CD8-positive, alpha-beta memory T cell (primary cell): ENCODE measurements at regions not wholly inside any gene's neighbourhood (a gene's known extent, or its start where the extent isn't known, plus 50 kb on each side); places are given as distances from the start of the nearest gene placed in this dataset.

Source experiments
- CTCF ChIA-PET: fragments of 350-600 bp; sonication (Branson Sonifier 250); formaldehyde crosslinking; loops from one replicate; lab custom pipeline; 2021; ENCODE audit warnings: antibody characterized with exemption; lab: Charles Lee
- POLR2A ChIA-PET: fragments of 350-600 bp; sonication (Branson Sonifier 250); formaldehyde crosslinking; loops from one replicate; lab custom pipeline; 2021; ENCODE audit warnings: antibody characterized with exemption; lab: Charles Lee
- DNase-seq, 5 donors: peaks; one replicate each; pipeline versions ENCODE4 v3.0.0 to v3.0.0-alpha.2; 2020 to 2022; ENCODE audit warnings: mixed read lengths in 1 of 5
- H3K27ac ChIP-seq: one replicate; pipeline ENCODE4 v1.7.0; 2013; ENCODE audit warnings: low read depth, mild to moderate bottlenecking, low read length, moderate library complexity
- H3K27me3 ChIP-seq: 2 replicates; pipeline ENCODE4 v1.7.0; 2013; ENCODE audit warnings: low read length, mild to moderate bottlenecking; ENCODE audit not compliant: insufficient read depth, poor library complexity, severe bottlenecking
- H3K36me3 ChIP-seq: 2 replicates; pipeline ENCODE4 v1.7.0; 2013; ENCODE audit warnings: mild to moderate bottlenecking, low read length, moderate library complexity; ENCODE audit not compliant: insufficient read depth
- H3K4me1 ChIP-seq: 2 replicates; pipeline ENCODE4 v1.7.0; 2013; ENCODE audit warnings: mild to moderate bottlenecking, low read length, moderate library complexity; ENCODE audit not compliant: insufficient read depth
- H3K4me3 ChIP-seq: 2 replicates; pipeline ENCODE4 v1.7.0; 2013; ENCODE audit warnings: mild to moderate bottlenecking, low read length
- H3K9me3 ChIP-seq: 2 replicates; pipeline ENCODE4 v1.7.0; 2013; ENCODE audit warnings: mild to moderate bottlenecking, low read length
- H3K27ac Mint-ChIP-seq, 8 donors: one replicate each; pipeline ENCODE4 v1.8.0; 2020 to 2021; ENCODE audit warnings: mixed read lengths in 8 of 8, mild to moderate bottlenecking in 6 of 8, inconsistent platforms in 3 of 8, moderate library complexity in 3 of 8
- H3K27me3 Mint-ChIP-seq, 2 donors: one replicate each; pipeline ENCODE4 v1.8.0; 2020 to 2021; ENCODE audit warnings: mixed read lengths in 2 of 2, mild to moderate bottlenecking in 1 of 2, moderate library complexity in 1 of 2
- H3K36me3 Mint-ChIP-seq, 3 donors: one replicate each; pipeline ENCODE4 v1.8.0; 2020 to 2021; ENCODE audit warnings: mixed read lengths in 3 of 3, inconsistent platforms in 1 of 3, mild to moderate bottlenecking in 1 of 3
- H3K4me1 Mint-ChIP-seq, 3 donors: one replicate each; pipeline ENCODE4 v1.8.0; 2020 to 2021; ENCODE audit warnings: mixed read lengths in 3 of 3, inconsistent platforms in 1 of 3, mild to moderate bottlenecking in 1 of 3
- H3K4me3 Mint-ChIP-seq, 7 donors: one replicate each; pipeline ENCODE4 v1.8.0; 2020 to 2021; ENCODE audit warnings: mixed read lengths in 7 of 7, mild to moderate bottlenecking in 6 of 7, moderate library complexity in 4 of 7, inconsistent platforms in 2 of 7
- H3K9me3 Mint-ChIP-seq, 5 donors: one replicate each; pipeline ENCODE4 v1.8.0; 2020 to 2022; ENCODE audit warnings: mixed read lengths in 5 of 5, mild to moderate bottlenecking in 3 of 5, moderate library complexity in 2 of 5, inconsistent platforms in 1 of 5

- H3K4me1 Mint-ChIP-seq, result no peaks in the 10 kb centered on the region
- Histone ChIP-seq H3K4me1 (no peaks in the 10 kb centered on the region), H3K4me3 (no peak overlapping the region), H3K36me3 (no peaks in the 10 kb centered on the region), H3K27ac (no peak overlapping the region), H3K27me3 (no peaks in the 10 kb centered on the region), H3K9me3 (no peaks in the 10 kb centered on the region)
- H3K27me3 Mint-ChIP-seq, result no peaks in the 10 kb centered on the region
- no peak overlapping the region for H3K4me3 Mint-ChIP-seq
- POLR2A ChIA-PET, result no interaction called here
- H3K27ac Mint-ChIP-seq, result no peak overlapping the region
- H3K36me3 Mint-ChIP-seq, result no peaks in the 10 kb centered on the region
- no peak for DNase-seq
- CTCF ChIA-PET, result no interaction called here
- peaks cover 0 to 14% (median 2%) of the 10 kb centered on the region in 5 donors for H3K9me3 Mint-ChIP-seq
Measured at GRCh38 chr2:149824136-149824535, 236.6 kb upstream of the MMADHC start.

- Histone ChIP-seq H3K4me1 (no peaks in the 10 kb centered on the region), H3K4me3 (no peak overlapping the region), H3K36me3 (no peaks in the 10 kb centered on the region), H3K27ac (no peak overlapping the region), H3K27me3 (no peaks in the 10 kb centered on the region), H3K9me3 (no peaks in the 10 kb centered on the region)
- Mint-ChIP-seq H3K9me3 (peaks cover 0 to 8% (median 2%) of the 10 kb centered on the region in 5 donors), H3K27ac (no peak overlapping the region), H3K36me3 (no peaks in the 10 kb centered on the region), H3K27me3 (no peaks in the 10 kb centered on the region), H3K4me1 (no peaks in the 10 kb centered on the region), H3K4me3 (no peak overlapping the region)
- ChIA-PET POLR2A (no interaction called here), CTCF (no interaction called here)
- no peak for DNase-seq
Measured at GRCh38 chr2:149819356-149819957, 231.9 kb upstream of the MMADHC start.

- no peaks in the 10 kb centered on the region for H3K36me3 Mint-ChIP-seq
- no peaks in the 10 kb centered on the region for H3K4me1 Mint-ChIP-seq
- Histone ChIP-seq H3K27me3 (no peaks in the 10 kb centered on the region), H3K4me3 (no peak overlapping the region), H3K36me3 (no peaks in the 10 kb centered on the region), H3K9me3 (no peaks in the 10 kb centered on the region), H3K27ac (no peak overlapping the region), H3K4me1 (no peaks in the 10 kb centered on the region)
- no peak overlapping the region for H3K4me3 Mint-ChIP-seq
- H3K27me3 Mint-ChIP-seq, result no peaks in the 10 kb centered on the region
- CTCF ChIA-PET, result no interaction called here
- DNase-seq, result no peak
- H3K27ac Mint-ChIP-seq, result no peak overlapping the region
- peaks cover 0 to 4% (median 3%) of the 10 kb centered on the region in 5 donors for H3K9me3 Mint-ChIP-seq
- POLR2A ChIA-PET, result no interaction called here
Measured at GRCh38 chr2:149816756-149817551, 229.4 kb upstream of the MMADHC start.

DNA sequence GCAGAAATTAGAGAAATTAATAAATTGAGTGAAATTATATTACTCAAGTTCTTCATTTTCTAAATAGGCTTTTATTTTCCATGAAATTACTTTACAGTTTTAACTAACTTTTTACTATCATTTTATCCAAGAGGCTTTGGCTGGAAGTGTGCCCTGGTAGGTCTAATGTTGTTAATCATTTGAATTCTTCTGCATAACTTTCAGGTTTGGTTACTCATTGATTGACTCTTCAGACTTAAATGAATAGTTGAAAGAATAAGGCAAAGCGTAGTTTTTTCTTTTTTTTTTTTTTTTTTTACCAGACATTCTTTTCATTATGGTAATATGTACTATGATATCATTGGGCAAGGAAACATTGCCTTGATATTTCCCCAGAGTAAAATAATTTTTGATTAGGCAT, 228.4 kb upstream of the MMADHC start:
- CTCF ChIA-PET, result no interaction called here
- Histone ChIP-seq H3K4me3 (no peak overlapping the region), H3K27me3 (no peaks in the 10 kb centered on the region), H3K4me1 (no peaks in the 10 kb centered on the region), H3K9me3 (no peaks in the 10 kb centered on the region), H3K27ac (no peak overlapping the region), H3K36me3 (no peaks in the 10 kb centered on the region)
- DNase-seq, result no peak
- Mint-ChIP-seq H3K4me1 (no peaks in the 10 kb centered on the region), H3K27ac (no peak overlapping the region), H3K27me3 (no peaks in the 10 kb centered on the region), H3K36me3 (no peaks in the 10 kb centered on the region), H3K4me3 (no peak overlapping the region), H3K9me3 (peaks cover 0 to 4% (median 2%) of the 10 kb centered on the region in 5 donors)
- POLR2A ChIA-PET, result no interaction called here

DNA sequence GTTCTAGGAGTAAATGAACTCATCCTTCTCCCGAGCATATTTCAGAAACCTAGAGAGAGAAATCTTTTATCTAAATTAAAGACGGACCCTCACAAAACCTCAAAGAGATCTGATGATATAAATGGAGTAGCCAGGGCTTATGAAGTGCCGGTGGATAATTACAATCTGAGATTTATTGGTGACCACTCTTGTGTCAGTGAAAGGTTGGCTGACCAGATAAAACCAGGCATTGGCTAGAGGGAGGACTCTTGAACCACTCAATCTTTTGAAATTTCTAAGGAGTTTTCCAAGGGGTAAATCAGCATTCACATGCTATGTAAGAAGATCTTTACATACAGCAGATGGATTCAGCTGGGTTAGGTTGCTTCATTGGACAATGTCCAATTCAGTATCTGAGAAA, 227.3 kb upstream of the MMADHC start:
- Histone ChIP-seq H3K9me3 (no peaks in the 10 kb centered on the region), H3K27me3 (no peaks in the 10 kb centered on the region), H3K4me1 (no peaks in the 10 kb centered on the region), H3K36me3 (no peaks in the 10 kb centered on the region), H3K27ac (no peak overlapping the region), H3K4me3 (no peak overlapping the region)
- no peak for DNase-seq
- no peaks in the 10 kb centered on the region for H3K27me3 Mint-ChIP-seq
- POLR2A ChIA-PET, result no interaction called here
- CTCF ChIA-PET, result no interaction called here
- no peaks in the 10 kb centered on the region for H3K36me3 Mint-ChIP-seq
- H3K4me3 Mint-ChIP-seq, result no peak overlapping the region
- no peaks in the 10 kb centered on the region for H3K4me1 Mint-ChIP-seq
- no peak overlapping the region for H3K27ac Mint-ChIP-seq
- H3K9me3 Mint-ChIP-seq, result peaks cover 0 to 4% (median 2%) of the 10 kb centered on the region in 5 donors

DNA sequence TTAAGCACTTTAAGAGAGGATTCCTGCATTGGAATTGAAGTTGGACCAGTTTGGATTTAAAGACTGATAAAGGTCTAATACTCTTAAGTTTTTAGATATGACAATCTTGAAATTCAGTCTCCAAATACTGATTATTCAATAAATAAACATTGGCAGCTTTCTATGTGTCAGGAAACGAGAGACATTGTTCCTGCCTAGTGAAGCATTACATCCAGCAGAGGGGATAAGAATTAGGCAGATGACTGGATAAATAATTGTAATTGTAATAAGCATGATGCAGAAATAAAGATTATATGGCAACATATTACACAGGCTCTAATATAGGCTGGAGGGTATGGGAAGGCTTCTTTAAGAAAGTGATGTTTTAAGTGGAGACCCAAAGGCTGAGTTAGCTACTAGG, 226.5 kb upstream of the MMADHC start:
- Mint-ChIP-seq H3K4me3 (no peak overlapping the region), H3K27ac (no peak overlapping the region), H3K4me1 (no peaks in the 10 kb centered on the region), H3K27me3 (no peaks in the 10 kb centered on the region), H3K36me3 (no peaks in the 10 kb centered on the region), H3K9me3 (peaks cover 2 to 9% (median 4%) of the 10 kb centered on the region in 5 donors)
- no peak overlapping the region for H3K4me3 ChIP-seq
- POLR2A ChIA-PET, result no interaction called here
- no peak for DNase-seq
- H3K27me3 ChIP-seq, result no peaks in the 10 kb centered on the region
- CTCF ChIA-PET, result no interaction called here
- H3K36me3 ChIP-seq, result no peaks in the 10 kb centered on the region
- no peaks in the 10 kb centered on the region for H3K9me3 ChIP-seq
- H3K27ac ChIP-seq, result no peak overlapping the region
- no peaks in the 10 kb centered on the region for H3K4me1 ChIP-seq

DNA sequence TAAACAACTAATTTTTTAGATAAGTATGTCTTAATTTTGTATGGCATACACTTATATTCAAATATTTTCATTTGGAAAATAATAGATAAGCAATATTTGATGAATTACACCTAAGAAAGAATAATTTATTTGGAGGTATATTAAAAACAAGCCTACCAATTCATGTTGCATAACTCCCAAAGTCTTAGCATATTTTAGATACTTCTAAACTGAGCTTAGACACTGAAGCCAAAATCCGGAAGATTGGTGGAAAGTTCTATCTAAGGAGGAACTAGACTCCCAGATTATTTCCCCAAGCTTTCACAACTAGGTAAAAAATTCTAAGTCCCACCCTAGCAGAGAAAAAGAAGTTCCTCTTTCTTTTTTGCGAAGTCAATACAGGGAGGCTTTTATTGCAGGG, 221.0 kb upstream of the MMADHC start:
- peaks cover 2 to 9% (median 5%) of the 10 kb centered on the region in 5 donors for H3K9me3 Mint-ChIP-seq
- Histone ChIP-seq H3K36me3 (no peaks in the 10 kb centered on the region), H3K4me3 (no peak overlapping the region), H3K27me3 (no peaks in the 10 kb centered on the region), H3K27ac (no peak overlapping the region), H3K4me1 (no peaks in the 10 kb centered on the region), H3K9me3 (no peaks in the 10 kb centered on the region)
- POLR2A ChIA-PET, result no interaction called here
- CTCF ChIA-PET, result interaction anchor here (0.6 kb wide), 1 partner anchor 931 kb away, joined by 3 read pairs; no protein-coding TSS in a partner anchor
- no peak overlapping the region for H3K4me3 Mint-ChIP-seq
- no peak for DNase-seq
- no peaks in the 10 kb centered on the region for H3K4me1 Mint-ChIP-seq
- no peaks in the 10 kb centered on the region for H3K36me3 Mint-ChIP-seq
- H3K27me3 Mint-ChIP-seq, result peaks cover 0 to 1% of the 10 kb centered on the region in 2 donors
- no peak overlapping the region for H3K27ac Mint-ChIP-seq

- CTCF ChIA-PET, result no interaction called here
- Histone ChIP-seq H3K27ac (no peak overlapping the region), H3K36me3 (no peaks in the 10 kb centered on the region), H3K4me3 (no peak overlapping the region), H3K4me1 (no peaks in the 10 kb centered on the region), H3K9me3 (no peaks in the 10 kb centered on the region), H3K27me3 (no peaks in the 10 kb centered on the region)
- peaks cover 0 to 1% of the 10 kb centered on the region in 2 donors for H3K27me3 Mint-ChIP-seq
- H3K9me3 Mint-ChIP-seq, result peaks cover 2 to 10% (median 5%) of the 10 kb centered on the region in 5 donors
- H3K36me3 Mint-ChIP-seq, result no peaks in the 10 kb centered on the region
- H3K27ac Mint-ChIP-seq, result no peak overlapping the region
- POLR2A ChIA-PET, result no interaction called here
- no peak for DNase-seq
- no peak overlapping the region for H3K4me3 Mint-ChIP-seq
- no peaks in the 10 kb centered on the region for H3K4me1 Mint-ChIP-seq
Measured at GRCh38 chr2:149806651-149807050, 219.1 kb upstream of the MMADHC start.
